HUDEP-2 (cell line): ENCODE measurements at regions not wholly inside any gene's neighbourhood (a gene's known extent, or its start where the extent isn't known, plus 50 kb on each side); places are given as distances from the start of the nearest gene placed in this dataset.

Experiments
- DNase-seq, 76 experiments: peaks; one replicate each; lab custom pipeline; 2025; ENCODE audit not compliant: unreplicated experiment in 76 of 76; lab: John Stamatoyannopoulos, UW

DNA sequence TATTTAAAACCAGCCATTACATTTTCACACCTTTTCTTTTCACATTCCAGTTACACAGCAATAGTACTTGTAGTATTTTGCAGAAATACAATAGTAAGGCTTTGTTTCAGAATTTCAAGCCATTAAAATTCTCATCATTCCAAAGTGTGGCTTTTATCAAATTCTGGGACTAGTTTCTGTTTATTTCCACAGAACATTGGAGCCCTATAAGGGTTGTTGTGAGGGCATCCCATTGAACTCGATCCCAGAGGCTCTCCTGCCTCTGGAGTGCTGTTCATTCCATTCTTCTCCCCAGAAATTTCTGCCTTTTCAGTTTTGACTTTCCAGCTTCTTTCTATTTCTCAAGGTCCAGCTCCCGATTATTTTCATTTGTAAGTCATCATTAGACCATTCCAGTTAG, 645.5 kb downstream of the ADGRL2 start:
- no peak for DNase-seq

DNA sequence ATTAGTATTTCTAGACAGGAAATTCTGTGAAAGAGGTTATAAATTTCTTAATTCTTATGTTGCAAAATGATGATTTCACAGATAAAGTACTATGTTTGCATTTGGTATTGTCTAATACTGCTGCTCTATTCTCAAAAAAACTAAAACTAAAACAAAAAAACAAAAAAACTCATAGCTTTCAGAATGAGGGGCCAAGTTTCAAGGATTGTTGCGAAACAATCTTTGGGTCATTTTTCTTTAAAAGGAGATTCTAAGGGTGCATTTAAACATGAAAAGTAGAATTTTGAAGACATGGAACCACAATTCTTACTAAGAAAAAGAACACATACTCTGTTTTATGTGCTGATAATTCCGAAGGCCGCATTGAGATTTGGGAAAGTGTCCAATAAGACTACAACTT, 645.1 kb downstream of the ADGRL2 start:
- no peak for DNase-seq

DNA sequence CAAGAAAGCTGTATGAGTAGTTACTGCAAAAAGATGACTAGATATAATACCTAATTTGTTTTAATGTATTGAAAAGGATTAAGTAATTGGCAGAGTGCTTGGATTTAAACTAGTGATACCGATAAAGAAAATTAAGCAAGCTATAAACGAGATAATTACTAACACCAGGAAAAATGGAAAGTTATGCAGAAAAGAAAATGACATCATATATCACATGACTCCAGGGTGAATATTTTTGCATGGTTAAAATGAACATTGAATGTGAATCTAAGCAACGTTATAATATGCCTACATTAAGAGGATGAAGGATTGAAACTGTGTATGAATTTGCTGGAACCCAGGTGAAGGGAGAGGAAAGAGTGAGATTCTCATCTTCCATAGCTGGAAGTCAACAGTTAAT, 644.4 kb downstream of the ADGRL2 start:
- no peak for DNase-seq

DNA sequence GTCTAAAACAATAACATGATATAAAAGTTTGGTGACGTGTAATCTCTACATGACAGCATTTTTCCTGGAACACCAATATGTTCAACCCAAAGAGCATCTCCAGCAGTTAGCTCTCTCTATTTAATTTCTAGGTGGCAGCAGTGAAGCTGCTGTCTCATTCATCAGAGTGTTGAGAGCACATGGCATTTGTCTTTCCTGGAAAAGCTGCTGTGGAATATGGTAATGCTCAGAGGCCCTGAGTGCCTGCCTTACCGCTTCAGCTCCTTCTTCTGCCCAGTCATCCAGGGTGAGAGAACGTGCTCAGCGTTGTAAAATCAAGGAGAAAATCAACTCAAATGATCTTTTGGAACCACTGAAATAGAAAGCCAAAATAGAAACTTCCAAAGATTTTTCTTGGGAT, 640.7 kb downstream of the ADGRL2 start:
- DNase-seq, result no peak

- no peak for DNase-seq
Observed at GRCh38 chr1:82423174-82423815, 622.6 kb downstream of the ADGRL2 start.

GRCh38 chr1:82421782-82422181, 621.0 kb downstream of the ADGRL2 start:
- no peak for DNase-seq

DNA sequence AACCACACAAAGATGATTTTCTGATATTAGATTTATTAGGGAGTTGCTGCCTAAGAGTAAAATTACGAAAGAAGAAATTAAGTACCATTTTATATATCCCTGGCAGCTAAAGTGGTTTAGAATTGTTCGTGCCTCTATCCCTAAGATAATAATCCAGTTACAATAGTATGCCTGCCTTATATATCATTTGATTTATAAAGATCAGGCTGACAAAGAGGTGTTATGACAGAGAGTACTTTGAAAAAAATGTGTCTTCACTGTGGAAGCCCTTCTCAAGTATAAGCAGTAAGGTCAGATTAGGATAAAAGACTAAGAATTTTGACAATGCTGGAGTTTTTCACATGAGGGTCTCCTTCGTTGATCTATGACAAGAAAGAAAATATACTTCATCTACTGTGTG, 619.9 kb downstream of the ADGRL2 start:
- DNase-seq, result no peak

- DNase-seq, result no peak
Observed at GRCh38 chr1:82411605-82412004, 610.9 kb downstream of the ADGRL2 start.

- DNase-seq, result no peak
Observed at GRCh38 chr1:82405333-82405732, 604.6 kb downstream of the ADGRL2 start.

DNA sequence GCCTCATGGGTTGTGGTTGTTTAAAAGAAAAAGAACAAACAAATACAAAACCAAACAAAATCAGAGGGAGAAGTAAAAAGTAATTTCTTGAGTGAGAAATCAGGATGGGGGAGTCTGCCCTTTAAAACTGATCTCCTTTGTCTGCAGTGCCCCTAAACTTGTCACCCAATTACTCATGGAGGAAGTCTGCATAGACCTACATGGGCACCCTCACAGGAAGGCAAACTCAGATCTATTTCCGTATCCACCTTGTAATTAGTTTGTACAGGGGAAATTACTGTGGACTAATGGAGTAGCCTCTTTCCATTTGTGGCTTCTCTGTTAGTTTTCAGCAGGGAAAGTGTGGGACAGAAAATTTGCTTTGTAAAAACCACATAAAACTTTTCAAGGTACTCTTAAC, 600.4 kb downstream of the ADGRL2 start:
- DNase-seq, result no peak

GRCh38 chr1:82400521-82400920, 599.8 kb downstream of the ADGRL2 start:
- no peak for DNase-seq

- DNase-seq, result no peak
Observed at GRCh38 chr1:82399093-82399492, 598.4 kb downstream of the ADGRL2 start.

- no peak for DNase-seq
Observed at GRCh38 chr1:82398357-82398756, 597.6 kb downstream of the ADGRL2 start.

DNA sequence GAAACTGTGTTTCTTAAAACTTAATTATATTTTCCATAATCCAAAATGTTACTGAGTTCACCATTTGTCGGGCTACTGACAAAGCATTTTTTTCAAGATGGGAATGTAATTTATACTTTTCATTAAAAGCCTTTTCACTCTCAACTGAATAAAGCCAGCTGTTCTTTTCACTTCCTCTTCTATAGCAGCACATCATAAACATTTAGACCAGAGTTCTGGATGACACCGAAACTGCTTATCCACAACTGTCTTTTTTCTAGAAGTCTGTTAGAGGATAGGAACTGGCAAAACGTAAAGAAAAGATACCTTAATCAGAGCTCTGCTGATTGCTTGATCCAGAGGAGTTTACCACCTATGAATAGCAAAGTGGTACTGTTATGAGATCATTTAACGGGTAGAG, 594.7 kb downstream of the ADGRL2 start:
- DNase-seq, result no peak

DNA sequence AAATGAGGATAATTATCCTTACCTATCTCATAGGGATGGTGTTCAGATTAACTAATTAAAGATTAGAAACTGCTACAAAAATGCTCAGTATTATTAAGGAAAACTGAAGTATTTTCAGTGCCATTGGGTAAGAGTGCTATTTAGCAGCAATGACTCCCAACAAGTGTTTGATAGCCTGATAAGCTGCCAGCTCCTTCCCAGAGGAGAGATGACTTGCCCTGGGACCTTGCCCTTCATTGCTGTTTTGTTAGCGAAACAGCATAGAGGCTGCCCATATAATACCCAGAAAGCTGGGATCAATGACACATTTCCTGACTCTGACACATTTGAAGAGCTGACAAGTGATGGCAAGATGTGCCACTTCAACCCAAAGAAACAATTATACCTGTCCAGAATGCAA, 592.2 kb downstream of the ADGRL2 start:
- no peak for DNase-seq

DNA sequence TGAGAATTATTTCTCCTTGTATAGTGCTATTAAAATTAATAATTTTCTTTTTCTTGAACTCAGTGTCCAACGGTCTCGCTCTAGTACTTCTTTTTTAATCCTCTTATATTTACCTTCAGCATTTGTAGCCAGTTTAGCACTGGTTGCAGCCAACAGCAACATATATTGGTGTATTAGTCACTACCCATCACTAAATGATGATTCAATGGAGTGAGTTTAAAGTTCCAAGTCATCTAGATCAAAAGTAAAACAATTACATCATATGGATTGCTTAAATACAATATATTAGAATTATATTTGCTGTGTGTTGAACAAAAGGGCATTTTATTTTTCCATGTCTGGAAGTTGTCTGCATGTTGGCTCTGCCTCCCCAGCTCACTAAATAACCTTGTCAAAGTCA, 591.8 kb downstream of the ADGRL2 start:
- DNase-seq, result no peak

GRCh38 chr1:82391712-82392111, 591.0 kb downstream of the ADGRL2 start:
- DNase-seq, result no peak

GRCh38 chr1:82390627-82391026, 589.9 kb downstream of the ADGRL2 start:
- DNase-seq, result no peak

GRCh38 chr1:82388679-82389078, 587.9 kb downstream of the ADGRL2 start:
- DNase-seq, result no peak

DNA sequence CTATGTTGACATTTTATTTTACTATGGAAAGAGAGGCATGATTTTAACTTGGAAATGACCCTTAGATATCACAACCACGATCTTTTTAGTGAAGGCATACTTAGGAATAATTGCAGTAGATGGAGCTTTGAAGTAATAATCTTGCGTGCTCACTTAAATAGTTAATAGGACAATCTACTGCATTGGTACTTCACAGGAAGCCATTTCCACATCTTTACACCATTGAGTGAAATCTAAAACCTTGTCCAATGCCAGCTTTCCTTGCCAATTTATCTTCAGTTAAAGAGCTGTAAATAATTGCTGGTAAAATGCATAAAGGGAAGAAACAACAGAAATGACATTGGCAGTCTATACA, 586.3 kb downstream of the ADGRL2 start:
- no peak for DNase-seq

GRCh38 chr1:82386365-82387011, 585.8 kb downstream of the ADGRL2 start:
- no peak for DNase-seq

GRCh38 chr1:82384776-82385175, 584.0 kb downstream of the ADGRL2 start:
- DNase-seq, result no peak
